ENCODE measurements at regions not wholly inside any gene's neighbourhood (a gene's known extent, or its start where the extent isn't known, plus 50 kb on each side); places are given as distances from the start of the nearest gene placed in this dataset.

DNA sequence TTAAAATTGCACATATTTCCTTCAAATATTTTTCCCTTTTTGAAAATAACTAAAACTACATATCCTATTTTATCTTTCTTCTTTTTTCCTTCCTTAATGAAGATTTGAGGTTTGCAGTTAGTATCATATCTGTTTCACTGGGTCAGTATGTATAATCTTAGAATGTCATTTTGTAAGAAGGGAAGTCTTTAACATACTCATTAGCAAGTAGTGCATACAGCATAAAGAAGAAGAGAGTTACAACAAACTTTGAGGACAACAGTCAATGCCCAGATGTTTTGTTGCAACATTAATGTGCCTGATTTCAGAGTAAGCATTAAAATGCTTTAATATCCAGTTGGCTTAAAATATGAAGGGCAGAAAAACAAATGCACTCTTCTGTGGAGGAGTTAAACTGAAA, 176.9 kb upstream of the FBXO33 start:
- no peak for TF ChIP-seq SMC3 (conservative IDR thresholded peaks at IDR 0.05; ENCODE audit: poor library complexity)
- no peak for TF ChIP-seq EP300 (conservative IDR thresholded peaks at IDR 0.05; ENCODE audit: poor library complexity, severe bottlenecking)
- TF ChIP-seq POLR2AphosphoS5 (IDR thresholded peaks at IDR 0.05), result no peak
- TF ChIP-seq CTCF (IDR thresholded peaks at IDR 0.05; ENCODE audit: poor library complexity, severe bottlenecking), result no peak
- TF ChIP-seq EZH2 (IDR thresholded peaks at IDR 0.05; ENCODE audit: borderline replicate concordance, insufficient read depth, low read length, poor library complexity, severe bottlenecking), result no peak
- no peak for TF ChIP-seq RAD21 (conservative IDR thresholded peaks at IDR 0.05)
- TF ChIP-seq REST (IDR thresholded peaks at IDR 0.05; ENCODE audit: borderline replicate concordance), result no peak
- no peak for TF ChIP-seq TAF1 (IDR thresholded peaks at IDR 0.05; ENCODE audit: low read depth)
- no peak for TF ChIP-seq MXI1 (conservative IDR thresholded peaks at IDR 0.05; ENCODE audit: poor library complexity, severe bottlenecking)

Measured in neural cell (in vitro differentiated cells).